GM19025 (cell line): ENCODE measurements at regions not wholly inside any gene's neighbourhood (a gene's known extent, or its start where the extent isn't known, plus 50 kb on each side); places are given as distances from the start of the nearest gene placed in this dataset.

ENCODE experiments used
- ATAC-seq: cut with Tn5 transposase; IDR thresholded peaks from one replicate; pipeline ENCODE4 v1.9.1; 2021; ENCODE audit warnings: mild to moderate bottlenecking, low read depth, moderate library complexity; ENCODE audit not compliant: unreplicated experiment

- peak; percentile 73 for ATAC-seq
These were observed 65.4 kb upstream of the TNS3 start for GRCh38 chr7:47647181-47647917.

- no peak for ATAC-seq
These were observed 61.9 kb upstream of the TNS3 start for GRCh38 chr7:47643716-47644400.

- ATAC-seq = no peak
These were observed 58.4 kb upstream of the TNS3 start for GRCh38 chr7:47640265-47640664.

GRCh38 chr7:47639495-47640110 is 57.7 kb upstream of the TNS3 start:
- ATAC-seq = no peak

GRCh38 chr7:47638679-47639315 is 56.9 kb upstream of the TNS3 start:
- ATAC-seq = no peak

GRCh38 chr7:47636433-47637175 is 54.7 kb upstream of the TNS3 start:
- ATAC-seq = no peak

GRCh38 chr7:47636081-47636432 is 54.1 kb upstream of the TNS3 start:
- no peak for ATAC-seq

GRCh38 chr7:47635091-47636080 is 53.5 kb upstream of the TNS3 start:
- ATAC-seq = no peak

- no peak for ATAC-seq
These were observed 52.4 kb upstream of the TNS3 start for GRCh38 chr7:47634273-47634672.

GRCh38 chr7:47633134-47633533 is 51.2 kb upstream of the TNS3 start:
- ATAC-seq = no peak
